Fibroblast of mammary gland (primary cell): ENCODE measurements at regions not wholly inside any gene's neighbourhood (a gene's known extent, or its start where the extent isn't known, plus 50 kb on each side); places are given as distances from the start of the nearest gene placed in this dataset.
"Not testable (repeated sequence)": the region's sequence is repeated elsewhere in the genome, so short reads cannot be mapped to it uniquely, and the experiment has no call there.

Source experiments
- DNase-seq: peaks from one replicate; pipeline ENCODE4 v3.0.0-alpha.2; 2010; ENCODE audit warnings: low read depth
- H3K4me3 ChIP-seq: 2 replicates; pipeline ENCODE4 v1.5.1; 2011; ENCODE audit warnings: low read depth, mild to moderate bottlenecking, low read length, moderate library complexity; ENCODE audit not compliant: control insufficient read depth
- CTCF ChIP-seq: conservative IDR thresholded peaks from 2 replicates; pipeline ENCODE4 v1.5.1; 2011; ENCODE audit warnings: low read depth, low read length, inconsistent platforms; ENCODE audit not compliant: control insufficient read depth, insufficient read depth

- TF ChIP-seq CTCF, result no peak
- H3K4me3 ChIP-seq, result no peak overlapping the region
- DNase-seq, result no peak
Measured at GRCh38 chr19:31041461-31041860, 307.8 kb downstream of the TSHZ3 start.

- H3K4me3 ChIP-seq, result no peak overlapping the region
- TF ChIP-seq CTCF, result no peak
- peak; percentile 5 for DNase-seq
Measured at GRCh38 chr19:31039151-31039550, 310.1 kb downstream of the TSHZ3 start.

GRCh38 chr19:31037286-31037980 is 311.8 kb downstream of the TSHZ3 start:
- no peak for TF ChIP-seq CTCF
- H3K4me3 ChIP-seq, result no peak overlapping the region

GRCh38 chr19:31031455-31031854 is 317.8 kb downstream of the TSHZ3 start:
- not testable (repeated sequence) for DNase-seq, H3K4me3 ChIP-seq

More at GRCh38 chr19:31037286-31037980, 311.8 kb downstream of the TSHZ3 start:
- no peak for DNase-seq

- DNase-seq, result no peak
- H3K4me3 ChIP-seq, result no peak overlapping the region
- TF ChIP-seq CTCF, result no peak
Measured at GRCh38 chr19:31023038-31023437, 326.2 kb downstream of the TSHZ3 start.

- H3K4me3 ChIP-seq, result no peak overlapping the region
- no peak for DNase-seq
Measured at GRCh38 chr19:31018936-31019335, 330.3 kb downstream of the TSHZ3 start.

GRCh38 chr19:31015778-31016177 is 333.5 kb downstream of the TSHZ3 start:
- no peak overlapping the region for H3K4me3 ChIP-seq
- no peak for TF ChIP-seq CTCF
- DNase-seq, result no peak

More at GRCh38 chr19:31018936-31019335, 330.3 kb downstream of the TSHZ3 start:
- no peak for TF ChIP-seq CTCF
